ENCODE measurements at regions not wholly inside any gene's neighbourhood (a gene's known extent, or its start where the extent isn't known, plus 50 kb on each side); places are given as distances from the start of the nearest gene placed in this dataset.

DNA sequence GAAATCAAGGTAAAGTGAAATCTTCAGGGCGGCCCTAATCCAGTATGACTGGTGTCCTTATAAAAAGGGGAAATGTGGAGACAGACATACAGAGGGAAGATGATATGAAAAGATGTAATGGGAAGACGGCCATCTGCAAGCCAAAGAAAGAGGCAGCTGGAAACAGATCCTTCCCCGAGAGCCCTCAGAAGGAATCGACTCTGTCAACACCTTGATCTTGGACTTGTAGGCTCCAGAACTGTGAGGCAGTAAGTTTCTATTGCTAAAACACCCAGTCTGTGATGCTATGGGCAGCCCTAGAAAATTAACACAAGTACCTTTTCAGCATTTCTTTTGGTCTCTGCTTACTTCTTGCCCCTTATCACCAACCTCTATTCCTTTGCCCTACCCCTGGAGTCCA, 174.7 kb upstream of the TPM1 start:
- Histone ChIP-seq H3K9ac (ENCODE audit: low read depth in 1 of 2, low read length in 2 of 2) (no peak overlapping the region), H3K4me1 (ENCODE audit: control insufficient read depth in 4 of 4, insufficient read depth in 4 of 4, low read length in 3 of 4) (no peaks in the 10 kb centered on the region), H3K27ac (ENCODE audit: low read depth in 1 of 2, low read length in 2 of 2) (no peak overlapping the region), H3K4me3 (ENCODE audit: low read depth in 1 of 3, low read length in 3 of 3) (no peak overlapping the region), H3K27me3 (ENCODE audit: control insufficient read depth in 4 of 4, insufficient read depth in 4 of 4, low read length in 3 of 4) (no peaks in the 10 kb centered on the region), H3K36me3 (ENCODE audit: control insufficient read depth in 4 of 4, insufficient read depth in 3 of 4, low read depth in 1 of 4, low read length in 3 of 4) (no peaks in the 10 kb centered on the region), H3K9me3 (ENCODE audit: control insufficient read depth in 4 of 4, low read length in 3 of 4) (no peaks in the 10 kb centered on the region)
- WGBS, result 96% methylated on average over 4 of the region's 4 CpGs
- DNase-seq (ENCODE audit: low spot score), result no peak
- TF ChIP-seq FOXA2 (IDR thresholded peaks at IDR 0.05), result no peak
- no peak for TF ChIP-seq NR2F2 (IDR thresholded peaks at IDR 0.05)
- no peak for TF ChIP-seq MAX (IDR thresholded peaks at IDR 0.05)
- TF ChIP-seq SP1 (IDR thresholded peaks at IDR 0.05), result no peak
- no peak for TF ChIP-seq YY1 (IDR thresholded peaks at IDR 0.05)
- no peak for TF ChIP-seq TAF1 (conservative IDR thresholded peaks at IDR 0.05)
- TF ChIP-seq RAD21 (IDR thresholded peaks at IDR 0.05), result no peak
- no peak for TF ChIP-seq RXRA (IDR thresholded peaks at IDR 0.05)
- no peak for TF ChIP-seq CTCF (IDR thresholded peaks at IDR 0.05; ENCODE audit: low read depth, low read length, missing input control)

DNA sequence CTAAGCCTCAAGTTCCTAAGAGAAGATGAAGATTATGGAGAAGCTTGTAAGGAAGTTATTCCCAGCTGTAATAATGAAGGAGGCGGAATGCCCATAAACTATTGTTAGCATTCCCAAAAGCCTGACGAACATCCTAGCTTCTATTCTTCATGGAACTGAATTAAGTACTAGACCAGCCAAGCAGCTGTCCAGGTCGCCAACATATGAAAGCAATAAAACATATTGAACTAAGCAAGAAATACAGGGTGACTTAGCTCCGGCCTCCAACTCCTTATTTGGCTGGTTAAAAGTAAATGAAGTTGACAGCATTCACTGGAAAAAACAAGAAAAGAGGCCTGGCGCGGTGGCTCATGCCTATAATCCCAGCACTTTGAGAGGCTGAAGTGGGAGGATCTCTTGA, 174.0 kb upstream of the TPM1 start:
- Histone ChIP-seq H3K4me1 (ENCODE audit: control insufficient read depth in 4 of 4, insufficient read depth in 4 of 4, low read length in 3 of 4) (no peaks in the 10 kb centered on the region), H3K9me3 (ENCODE audit: control insufficient read depth in 4 of 4, low read length in 3 of 4) (no peaks in the 10 kb centered on the region), H3K36me3 (ENCODE audit: control insufficient read depth in 4 of 4, insufficient read depth in 3 of 4, low read depth in 1 of 4, low read length in 3 of 4) (no peaks in the 10 kb centered on the region), H3K27me3 (ENCODE audit: control insufficient read depth in 4 of 4, insufficient read depth in 4 of 4, low read length in 3 of 4) (no peaks in the 10 kb centered on the region), H3K27ac (ENCODE audit: low read depth in 1 of 2, low read length in 2 of 2) (no peak overlapping the region), H3K4me3 (ENCODE audit: low read depth in 1 of 3, low read length in 3 of 3) (no peak overlapping the region), H3K9ac (ENCODE audit: low read depth in 1 of 2, low read length in 2 of 2) (no peak overlapping the region)
- DNase-seq (ENCODE audit: low spot score), result no peak
- TF ChIP-seq RXRA (IDR thresholded peaks at IDR 0.05), result no peak
- TF ChIP-seq, protein P1, sequence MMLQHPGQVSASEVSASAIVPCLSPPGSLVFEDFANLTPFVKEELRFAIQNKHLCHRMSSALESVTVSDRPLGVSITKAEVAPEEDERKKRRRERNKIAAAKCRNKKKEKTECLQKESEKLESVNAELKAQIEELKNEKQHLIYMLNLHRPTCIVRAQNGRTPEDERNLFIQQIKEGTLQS (IDR thresholded peaks at IDR 0.05), result no peak
- TF ChIP-seq HNF4G (IDR thresholded peaks at IDR 0.05), result no peak
- 90% methylated on average over 6 of the region's 6 CpGs for WGBS

DNA sequence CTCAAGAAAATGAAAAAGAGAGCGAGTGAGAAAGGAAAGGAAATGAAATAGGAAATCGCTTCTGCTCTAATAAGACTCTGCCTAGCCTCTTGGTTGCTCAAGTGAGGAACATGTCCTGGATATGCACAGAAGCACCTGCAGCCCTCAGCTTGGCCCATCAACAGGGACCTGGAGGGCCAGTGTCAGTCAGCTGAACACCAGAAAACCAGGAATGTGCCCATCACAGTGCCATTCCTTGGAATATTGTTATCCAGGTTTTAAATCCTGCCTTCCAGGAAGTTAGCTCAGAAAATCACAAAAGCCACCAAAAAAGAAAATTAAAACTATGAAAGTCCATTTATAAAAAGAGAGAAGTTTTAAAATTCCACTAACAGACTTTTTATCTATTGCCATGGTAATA, 173.4 kb upstream of the TPM1 start:
- DNase-seq (ENCODE audit: low spot score), result no peak
- Histone ChIP-seq H3K9me3 (ENCODE audit: control insufficient read depth in 4 of 4, low read length in 3 of 4) (no peaks in the 10 kb centered on the region), H3K9ac (ENCODE audit: low read depth in 1 of 2, low read length in 2 of 2) (no peak overlapping the region), H3K27me3 (ENCODE audit: control insufficient read depth in 4 of 4, insufficient read depth in 4 of 4, low read length in 3 of 4) (no peaks in the 10 kb centered on the region), H3K27ac (ENCODE audit: low read depth in 1 of 2, low read length in 2 of 2) (no peak overlapping the region), H3K4me1 (ENCODE audit: control insufficient read depth in 4 of 4, insufficient read depth in 4 of 4, low read length in 3 of 4) (no peaks in the 10 kb centered on the region), H3K4me3 (ENCODE audit: low read depth in 1 of 3, low read length in 3 of 3) (no peak overlapping the region), H3K36me3 (ENCODE audit: control insufficient read depth in 4 of 4, insufficient read depth in 3 of 4, low read depth in 1 of 4, low read length in 3 of 4) (no peaks in the 10 kb centered on the region)
- TF ChIP-seq EGR1 (IDR thresholded peaks at IDR 0.05; ENCODE audit: low read depth in 2 of 2) (no peak), RXRA (IDR thresholded peaks at IDR 0.05) (no peak), RAD21 (IDR thresholded peaks at IDR 0.05) (no peak), TAF1 (conservative IDR thresholded peaks at IDR 0.05) (no peak), CTCF (IDR thresholded peaks at IDR 0.05; ENCODE audit: low read depth, low read length, missing input control) (no peak), GABPA (IDR thresholded peaks at IDR 0.05 in 1 of 2, conservative IDR thresholded peaks at IDR 0.05 in 1 of 2) (no peak), SP1 (IDR thresholded peaks at IDR 0.05) (no peak), YY1 (IDR thresholded peaks at IDR 0.05) (no peak), NR2F2 (IDR thresholded peaks at IDR 0.05) (no peak), FOXA2 (IDR thresholded peaks at IDR 0.05) (no peak), MAX (IDR thresholded peaks at IDR 0.05) (no peak), JUND (IDR thresholded peaks at IDR 0.05) (no peak), HNF4A (conservative IDR thresholded peaks at IDR 0.05) (no peak)
- TF ChIP-seq, protein P2, sequence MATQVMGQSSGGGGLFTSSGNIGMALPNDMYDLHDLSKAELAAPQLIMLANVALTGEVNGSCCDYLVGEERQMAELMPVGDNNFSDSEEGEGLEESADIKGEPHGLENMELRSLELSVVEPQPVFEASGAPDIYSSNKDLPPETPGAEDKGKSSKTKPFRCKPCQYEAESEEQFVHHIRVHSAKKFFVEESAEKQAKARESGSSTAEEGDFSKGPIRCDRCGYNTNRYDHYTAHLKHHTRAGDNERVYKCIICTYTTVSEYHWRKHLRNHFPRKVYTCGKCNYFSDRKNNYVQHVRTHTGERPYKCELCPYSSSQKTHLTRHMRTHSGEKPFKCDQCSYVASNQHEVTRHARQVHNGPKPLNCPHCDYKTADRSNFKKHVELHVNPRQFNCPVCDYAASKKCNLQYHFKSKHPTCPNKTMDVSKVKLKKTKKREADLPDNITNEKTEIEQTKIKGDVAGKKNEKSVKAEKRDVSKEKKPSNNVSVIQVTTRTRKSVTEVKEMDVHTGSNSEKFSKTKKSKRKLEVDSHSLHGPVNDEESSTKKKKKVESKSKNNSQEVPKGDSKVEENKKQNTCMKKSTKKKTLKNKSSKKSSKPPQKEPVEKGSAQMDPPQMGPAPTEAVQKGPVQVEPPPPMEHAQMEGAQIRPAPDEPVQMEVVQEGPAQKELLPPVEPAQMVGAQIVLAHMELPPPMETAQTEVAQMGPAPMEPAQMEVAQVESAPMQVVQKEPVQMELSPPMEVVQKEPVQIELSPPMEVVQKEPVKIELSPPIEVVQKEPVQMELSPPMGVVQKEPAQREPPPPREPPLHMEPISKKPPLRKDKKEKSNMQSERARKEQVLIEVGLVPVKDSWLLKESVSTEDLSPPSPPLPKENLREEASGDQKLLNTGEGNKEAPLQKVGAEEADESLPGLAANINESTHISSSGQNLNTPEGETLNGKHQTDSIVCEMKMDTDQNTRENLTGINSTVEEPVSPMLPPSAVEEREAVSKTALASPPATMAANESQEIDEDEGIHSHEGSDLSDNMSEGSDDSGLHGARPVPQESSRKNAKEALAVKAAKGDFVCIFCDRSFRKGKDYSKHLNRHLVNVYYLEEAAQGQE (IDR thresholded peaks at IDR 0.05), result no peak
- TF ChIP-seq, protein P3, sequence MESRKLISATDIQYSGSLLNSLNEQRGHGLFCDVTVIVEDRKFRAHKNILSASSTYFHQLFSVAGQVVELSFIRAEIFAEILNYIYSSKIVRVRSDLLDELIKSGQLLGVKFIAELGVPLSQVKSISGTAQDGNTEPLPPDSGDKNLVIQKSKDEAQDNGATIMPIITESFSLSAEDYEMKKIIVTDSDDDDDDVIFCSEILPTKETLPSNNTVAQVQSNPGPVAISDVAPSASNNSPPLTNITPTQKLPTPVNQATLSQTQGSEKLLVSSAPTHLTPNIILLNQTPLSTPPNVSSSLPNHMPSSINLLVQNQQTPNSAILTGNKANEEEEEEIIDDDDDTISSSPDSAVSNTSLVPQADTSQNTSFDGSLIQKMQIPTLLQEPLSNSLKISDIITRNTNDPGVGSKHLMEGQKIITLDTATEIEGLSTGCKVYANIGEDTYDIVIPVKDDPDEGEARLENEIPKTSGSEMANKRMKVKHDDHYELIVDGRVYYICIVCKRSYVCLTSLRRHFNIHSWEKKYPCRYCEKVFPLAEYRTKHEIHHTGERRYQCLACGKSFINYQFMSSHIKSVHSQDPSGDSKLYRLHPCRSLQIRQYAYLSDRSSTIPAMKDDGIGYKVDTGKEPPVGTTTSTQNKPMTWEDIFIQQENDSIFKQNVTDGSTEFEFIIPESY (IDR thresholded peaks at IDR 0.05), result no peak
- TF ChIP-seq, protein P1 (IDR thresholded peaks at IDR 0.05), result no peak
- WGBS, result 96% methylated on average over 2 of the region's 2 CpGs

Data from liver (tissue), 8 donors.